Endothelial cell (in vitro differentiated cells): ENCODE measurements at regions not wholly inside any gene's neighbourhood (a gene's known extent, or its start where the extent isn't known, plus 50 kb on each side); places are given as distances from the start of the nearest gene placed in this dataset.

Experiments
- DNase-seq: peaks from one replicate; pipeline ENCODE4 v3.0.0; 2021; ENCODE audit warnings: low spot score
- H3K27ac Mint-ChIP-seq: one replicate; pipeline ENCODE4 v1.8.0; 2021; ENCODE audit warnings: mixed read lengths, inconsistent platforms; ENCODE audit not compliant: unreplicated experiment
- H3K27me3 Mint-ChIP-seq: one replicate; pipeline ENCODE4 v1.8.0; 2021; ENCODE audit warnings: mild to moderate bottlenecking, moderate library complexity, mixed read lengths, inconsistent platforms; ENCODE audit not compliant: unreplicated experiment
- H3K36me3 Mint-ChIP-seq: one replicate; pipeline ENCODE4 v1.8.0; 2021; ENCODE audit warnings: mild to moderate bottlenecking, low read depth, mixed read lengths, inconsistent platforms; ENCODE audit not compliant: unreplicated experiment
- H3K4me1 Mint-ChIP-seq: one replicate; pipeline ENCODE4 v1.8.0; 2021; ENCODE audit warnings: mild to moderate bottlenecking, mixed read lengths, inconsistent platforms; ENCODE audit not compliant: unreplicated experiment
- H3K4me3 Mint-ChIP-seq: one replicate; pipeline ENCODE4 v1.8.0; 2021; ENCODE audit warnings: mild to moderate bottlenecking, mixed read lengths, inconsistent platforms; ENCODE audit not compliant: unreplicated experiment
- H3K9me3 Mint-ChIP-seq: one replicate; pipeline ENCODE4 v1.8.0; 2021; ENCODE audit warnings: mixed read lengths, inconsistent platforms; ENCODE audit not compliant: unreplicated experiment
- CTCF ChIP-seq: fragments of 200-600 bp; sonication (generic); IDR thresholded peaks from one replicate; pipeline ENCODE4 v1.5.0; 2021; ENCODE audit warnings: antibody characterized with exemption; ENCODE audit not compliant: unreplicated experiment

DNA sequence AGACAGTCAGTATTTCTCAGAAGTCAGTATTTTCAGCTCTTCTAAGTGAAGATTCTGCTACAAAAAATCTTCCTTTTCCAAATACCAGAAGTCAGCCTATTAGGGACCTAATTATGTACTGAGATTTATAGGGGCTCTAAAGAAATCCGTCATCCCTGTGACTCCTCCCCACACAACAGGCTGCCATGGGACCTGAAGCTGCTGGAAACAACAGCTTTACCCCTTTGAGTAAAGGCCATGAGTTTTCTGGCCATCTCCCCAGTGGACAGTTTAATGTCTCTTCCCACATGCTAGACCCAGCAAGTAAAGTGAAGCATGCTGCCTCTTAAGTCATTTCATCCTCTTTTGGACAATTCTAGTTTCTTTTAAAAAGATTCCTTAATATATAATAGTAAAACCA is 255.7 kb upstream of the ACVR2A start:
- no peaks in the 10 kb centered on the region for H3K4me1 Mint-ChIP-seq
- peaks cover 1% of the 10 kb centered on the region for H3K27me3 Mint-ChIP-seq
- no peak for DNase-seq
- TF ChIP-seq CTCF: no peak
- no peaks in the 10 kb centered on the region for H3K9me3 Mint-ChIP-seq
- H3K4me3 Mint-ChIP-seq: no peak overlapping the region
- no peak overlapping the region for H3K27ac Mint-ChIP-seq
- H3K36me3 Mint-ChIP-seq: no peaks in the 10 kb centered on the region

GRCh38 chr2:147588191-147588590 is 256.6 kb upstream of the ACVR2A start:
- peaks cover 1% of the 10 kb centered on the region for H3K27me3 Mint-ChIP-seq
- no peak for TF ChIP-seq CTCF
- H3K4me3 Mint-ChIP-seq: no peak overlapping the region
- H3K9me3 Mint-ChIP-seq: no peaks in the 10 kb centered on the region
- no peaks in the 10 kb centered on the region for H3K4me1 Mint-ChIP-seq
- no peaks in the 10 kb centered on the region for H3K36me3 Mint-ChIP-seq
- DNase-seq: no peak
- H3K27ac Mint-ChIP-seq: no peak overlapping the region

DNA sequence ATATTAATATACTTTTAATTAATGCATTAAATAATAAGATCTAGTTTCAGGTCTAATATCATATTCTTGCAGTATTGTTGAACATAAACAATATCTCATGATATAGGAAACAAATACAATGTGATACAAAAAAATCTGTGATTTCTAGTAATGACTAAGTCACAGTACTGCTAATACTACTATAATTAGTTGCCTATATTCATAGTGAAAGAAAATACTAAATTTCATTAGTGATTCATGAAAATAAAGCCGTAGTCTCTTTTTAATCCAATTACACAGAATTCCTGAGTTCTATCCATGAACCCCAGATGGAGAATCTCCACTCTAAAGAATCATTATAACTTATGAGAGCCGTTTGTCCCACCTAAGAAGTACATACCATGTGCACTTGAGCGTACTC is 266.3 kb upstream of the ACVR2A start:
- Mint-ChIP-seq H3K27ac (no peak overlapping the region), H3K4me3 (no peak overlapping the region), H3K27me3 (peaks cover 2% of the 10 kb centered on the region), H3K9me3 (no peaks in the 10 kb centered on the region), H3K36me3 (no peaks in the 10 kb centered on the region), H3K4me1 (no peaks in the 10 kb centered on the region)
- TF ChIP-seq CTCF: no peak
- DNase-seq: no peak

- Mint-ChIP-seq H3K27ac (no peak overlapping the region), H3K4me1 (no peaks in the 10 kb centered on the region), H3K36me3 (no peaks in the 10 kb centered on the region), H3K27me3 (peaks cover 2% of the 10 kb centered on the region), H3K4me3 (no peak overlapping the region), H3K9me3 (no peaks in the 10 kb centered on the region)
- no peak for DNase-seq
- TF ChIP-seq CTCF: no peak
Observed at GRCh38 chr2:147577998-147578380, 266.8 kb upstream of the ACVR2A start.

DNA sequence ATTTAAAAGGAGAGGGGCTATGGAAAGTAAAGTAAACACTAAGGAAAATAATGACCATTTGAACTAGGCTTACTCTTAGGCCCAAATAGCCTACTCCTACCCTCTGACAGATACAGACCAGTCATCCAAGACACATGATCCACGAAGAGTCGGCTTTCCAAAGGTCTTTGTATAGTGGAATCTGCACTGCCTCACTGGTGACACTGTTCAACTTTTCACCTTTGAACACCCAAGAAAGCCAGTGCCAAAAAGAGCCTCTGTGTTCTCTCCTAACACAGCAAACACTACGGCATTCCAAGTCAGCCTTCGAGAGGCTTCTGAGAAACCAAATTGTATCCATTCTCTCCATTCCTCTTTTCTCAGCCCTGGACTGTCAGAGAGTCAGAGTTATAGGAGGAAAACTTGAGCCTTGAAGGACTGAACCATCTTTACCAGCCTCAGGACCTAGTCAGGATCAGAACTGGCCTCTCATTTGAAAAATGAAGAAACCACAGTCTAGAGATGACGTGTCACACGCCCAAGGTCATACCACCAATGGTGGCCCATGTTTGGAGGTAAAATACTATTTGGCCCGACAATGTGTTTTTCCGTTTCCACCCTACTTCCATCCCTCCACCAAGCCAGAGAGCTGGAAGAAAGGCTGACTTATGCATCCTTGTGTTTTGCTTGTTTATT is 267.4 kb upstream of the ACVR2A start:
- no peak for DNase-seq
- H3K4me3 Mint-ChIP-seq: no peak overlapping the region
- no peaks in the 10 kb centered on the region for H3K36me3 Mint-ChIP-seq
- no peaks in the 10 kb centered on the region for H3K9me3 Mint-ChIP-seq
- H3K27me3 Mint-ChIP-seq: peaks cover 2% of the 10 kb centered on the region
- no peak overlapping the region for H3K27ac Mint-ChIP-seq
- H3K4me1 Mint-ChIP-seq: no peaks in the 10 kb centered on the region
- no peak for TF ChIP-seq CTCF
